Smooth muscle cell (in vitro differentiated cells): ENCODE measurements at regions not wholly inside any gene's neighbourhood (a gene's known extent, or its start where the extent isn't known, plus 50 kb on each side); places are given as distances from the start of the nearest gene placed in this dataset.
"Not testable (repeated sequence)": the region's sequence is repeated elsewhere in the genome, so short reads cannot be mapped to it uniquely, and the experiment has no call there.

Experiments used
- DNase-seq: peaks from one replicate; lab custom pipeline; 2025; ENCODE audit not compliant: unreplicated experiment; lab: John Stamatoyannopoulos, UW
- H2AFZ ChIP-seq: fragments of 200-600 bp; sonication (generic); 2 replicates; pipeline ENCODE4 v1.6.0; 2016; ENCODE audit warnings: antibody characterized with exemption, low read depth, mild to moderate bottlenecking
- H3F3A ChIP-seq: fragments of 200-600 bp; sonication (generic); 2 replicates; pipeline ENCODE4 v1.6.0; 2017; ENCODE audit warnings: antibody characterized with exemption, low read depth
- H3K27ac ChIP-seq: fragments of 200-600 bp; sonication (generic); 2 replicates; pipeline ENCODE4 v1.5.1; 2016; ENCODE audit warnings: low read depth, mild to moderate bottlenecking
- H3K27me3 ChIP-seq: fragments of 200-600 bp; sonication (generic); 2 replicates; pipeline ENCODE4 v1.6.1; 2016; ENCODE audit warnings: low read depth, mild to moderate bottlenecking
- H3K36me3 ChIP-seq: fragments of 200-600 bp; sonication (generic); 2 replicates; pipeline ENCODE4 v1.5.1; 2016; ENCODE audit warnings: low read depth
- H3K4me1 ChIP-seq: fragments of 200-600 bp; sonication (generic); 2 replicates; pipeline ENCODE4 v1.5.1; 2016; ENCODE audit warnings: low read depth
- H3K4me2 ChIP-seq: fragments of 200-600 bp; sonication (generic); 2 replicates; pipeline ENCODE4 v1.6.0; 2016; ENCODE audit warnings: mild to moderate bottlenecking
- H3K4me3 ChIP-seq: fragments of 200-600 bp; sonication (generic); 2 replicates; pipeline ENCODE4 v1.5.1; 2016; ENCODE audit warnings: mild to moderate bottlenecking
- H3K79me2 ChIP-seq: fragments of 200-600 bp; sonication (generic); 2 replicates; pipeline ENCODE4 v1.6.0; 2016; ENCODE audit warnings: low read depth, mild to moderate bottlenecking
- H3K9ac ChIP-seq: fragments of 200-600 bp; sonication (generic); 2 replicates; pipeline ENCODE4 v1.6.0; 2016; ENCODE audit warnings: low read depth
- H3K9me3 ChIP-seq: fragments of 200-600 bp; sonication (generic); replicated peaks from 2 replicates; pipeline ENCODE4 v1.5.1; 2016; ENCODE audit warnings: low read depth
- H4K20me1 ChIP-seq: fragments of 200-600 bp; sonication (generic); 2 replicates; pipeline ENCODE4 v1.6.0; 2016; ENCODE audit warnings: low read depth
- CTCF ChIP-seq: fragments of 200-600 bp; sonication (generic); IDR thresholded peaks from 2 replicates; pipeline ENCODE4 v1.5.1; 2017; ENCODE audit warnings: borderline replicate concordance, mild to moderate bottlenecking, antibody characterized with exemption; ENCODE audit not compliant: insufficient read depth, poor library complexity, severe bottlenecking
- WGBS: methylation state at CpG from one replicate; pipeline ENCODE4 v1.1.7; 2016; ENCODE audit warnings: low lambda C conversion rate; 5-methylcytosine and 5-hydroxymethylcytosine counted together

GRCh38 chr2:67108231-67108630 is 288.9 kb upstream of the ETAA1 start:
- no peak overlapping the region for H3K27ac ChIP-seq
- H3K9me3 ChIP-seq: no peaks in the 10 kb centered on the region
- no peak overlapping the region for H3K4me3 ChIP-seq
- 93% methylated on average over 2 of the region's 2 CpGs for WGBS
- H3K79me2 ChIP-seq: no peaks in the 10 kb centered on the region
- H3K36me3 ChIP-seq: no peaks in the 10 kb centered on the region
- H3F3A ChIP-seq: no peaks in the 10 kb centered on the region
- TF ChIP-seq CTCF: no peak
- H3K9ac ChIP-seq: no peak overlapping the region
- no peaks in the 10 kb centered on the region for H3K27me3 ChIP-seq
- H3K4me2 ChIP-seq: no peak overlapping the region
- DNase-seq: no peak
- H3K4me1 ChIP-seq: no peaks in the 10 kb centered on the region
- H2AFZ ChIP-seq: no peak overlapping the region
- H4K20me1 ChIP-seq: no peaks in the 10 kb centered on the region

- no peaks in the 10 kb centered on the region for H3K4me1 ChIP-seq
- H3K9ac ChIP-seq: no peak overlapping the region
- no peak for DNase-seq
- H3F3A ChIP-seq: no peaks in the 10 kb centered on the region
- no peaks in the 10 kb centered on the region for H3K36me3 ChIP-seq
- WGBS: 96% methylated on average over 1 of the region's 1 CpG
- no peaks in the 10 kb centered on the region for H3K79me2 ChIP-seq
- no peak overlapping the region for H3K4me2 ChIP-seq
- H3K4me3 ChIP-seq: no peak overlapping the region
- no peak for TF ChIP-seq CTCF
- H2AFZ ChIP-seq: no peak overlapping the region
- H3K9me3 ChIP-seq: no peaks in the 10 kb centered on the region
- H4K20me1 ChIP-seq: no peaks in the 10 kb centered on the region
- no peak overlapping the region for H3K27ac ChIP-seq
- H3K27me3 ChIP-seq: no peaks in the 10 kb centered on the region
Measured at GRCh38 chr2:67124531-67124930, 272.6 kb upstream of the ETAA1 start.

DNA sequence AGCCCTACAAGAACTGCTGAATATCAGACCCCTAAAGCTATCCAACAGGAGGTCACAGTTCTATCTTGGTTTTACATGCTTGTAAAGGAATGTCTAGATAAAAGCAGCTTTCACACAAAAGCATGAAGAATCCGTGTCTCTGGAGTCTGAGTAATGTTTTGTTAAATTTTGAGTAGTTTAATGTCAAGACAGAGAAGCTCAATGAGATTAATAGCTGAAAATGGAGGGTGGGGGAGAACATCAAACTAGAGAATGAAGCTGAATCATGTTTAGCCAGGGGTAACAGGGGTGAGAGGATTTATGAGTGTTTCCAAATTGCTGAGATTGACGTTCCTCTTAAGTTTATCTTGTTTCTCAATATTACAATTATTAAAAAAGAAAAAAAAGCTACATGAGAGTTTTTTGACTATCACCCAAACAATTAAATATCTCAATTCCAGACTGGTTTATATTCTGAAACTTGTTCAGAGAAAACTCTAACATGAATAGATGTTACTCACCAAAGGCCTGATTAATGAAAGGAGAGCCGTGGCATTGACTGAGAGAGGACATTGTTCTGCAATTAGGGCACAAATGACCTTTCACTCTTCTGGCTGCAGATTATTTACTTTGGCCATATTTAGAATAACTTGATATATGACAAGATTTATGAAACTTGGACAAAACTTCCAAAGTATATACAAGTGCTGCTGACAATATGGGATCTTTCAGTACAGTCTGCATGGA is 266.4 kb upstream of the ETAA1 start:
- Histone ChIP-seq H3K4me3 (no peak overlapping the region), H3F3A (no peaks in the 10 kb centered on the region), H3K27me3 (no peaks in the 10 kb centered on the region), H3K36me3 (no peaks in the 10 kb centered on the region), H4K20me1 (no peaks in the 10 kb centered on the region), H3K79me2 (no peaks in the 10 kb centered on the region), H3K9me3 (no peaks in the 10 kb centered on the region), H3K4me1 (no peaks in the 10 kb centered on the region), H2AFZ (no peak overlapping the region), H3K9ac (no peak overlapping the region), H3K27ac (no peak overlapping the region), H3K4me2 (no peak overlapping the region)
- DNase-seq: no peak
- 48% methylated on average over 3 of the region's 3 CpGs for WGBS
- TF ChIP-seq CTCF: no peak

GRCh38 chr2:67131257-67131609 is 265.9 kb upstream of the ETAA1 start:
- Histone ChIP-seq H3F3A (no peaks in the 10 kb centered on the region), H3K27me3 (no peaks in the 10 kb centered on the region), H3K27ac (no peak overlapping the region), H3K36me3 (no peaks in the 10 kb centered on the region), H3K79me2 (no peaks in the 10 kb centered on the region), H3K4me1 (no peaks in the 10 kb centered on the region), H4K20me1 (no peaks in the 10 kb centered on the region), H3K9me3 (no peaks in the 10 kb centered on the region), H3K4me2 (no peak overlapping the region), H3K4me3 (no peak overlapping the region), H2AFZ (no peak overlapping the region), H3K9ac (no peak overlapping the region)
- no peak for TF ChIP-seq CTCF
- no peak for DNase-seq
- WGBS: 57% methylated on average over 3 of the region's 3 CpGs

- not testable (repeated sequence) for H3K9me3 ChIP-seq, H2AFZ ChIP-seq, H3K4me2 ChIP-seq, H3F3A ChIP-seq, H3K9ac ChIP-seq, H3K36me3 ChIP-seq, H3K4me3 ChIP-seq, H4K20me1 ChIP-seq, DNase-seq, H3K27me3 ChIP-seq, H3K27ac ChIP-seq, H3K79me2 ChIP-seq, H3K4me1 ChIP-seq
- 95% methylated on average over 2 of the region's 2 CpGs for WGBS
Measured at GRCh38 chr2:67132441-67132940, 264.6 kb upstream of the ETAA1 start.
